Trophoblast cell (in vitro differentiated cells and primary cell): ENCODE measurements at regions not wholly inside any gene's neighbourhood (a gene's known extent, or its start where the extent isn't known, plus 50 kb on each side); places are given as distances from the start of the nearest gene placed in this dataset.

Source experiments
- DNase-seq, 2 donors: peaks; one replicate each; pipeline ENCODE4 v3.0.0-alpha.2; 2016
- H2AFZ ChIP-seq: 2 replicates; pipeline ENCODE4 v1.6.1; 2013; ENCODE audit warnings: low read length, moderate library complexity, mild to moderate bottlenecking; ENCODE audit not compliant: insufficient read depth, poor library complexity
- H2AK5ac ChIP-seq: 2 replicates; pipeline ENCODE4 v1.6.1; 2013; ENCODE audit warnings: mild to moderate bottlenecking, low read length
- H2BK120ac ChIP-seq: 2 replicates; pipeline ENCODE4 v1.6.1; 2013; ENCODE audit warnings: low read length, mild to moderate bottlenecking, moderate library complexity; ENCODE audit not compliant: insufficient read depth, poor library complexity
- H2BK12ac ChIP-seq: 2 replicates; pipeline ENCODE4 v1.6.1; 2013; ENCODE audit warnings: mild to moderate bottlenecking, low read length, moderate library complexity
- H2BK5ac ChIP-seq: 2 replicates; pipeline ENCODE4 v1.6.1; 2013; ENCODE audit warnings: low read length, low read depth, moderate library complexity, mild to moderate bottlenecking; ENCODE audit not compliant: poor library complexity
- H3K14ac ChIP-seq: 2 replicates; pipeline ENCODE4 v1.6.1; 2013; ENCODE audit warnings: mild to moderate bottlenecking, low read length
- H3K18ac ChIP-seq: 2 replicates; pipeline ENCODE4 v1.6.1; 2013; ENCODE audit warnings: mild to moderate bottlenecking, low read length
- H3K23ac ChIP-seq: 2 replicates; pipeline ENCODE4 v1.6.1; 2013; ENCODE audit warnings: low read length
- H3K27ac ChIP-seq: 2 replicates; pipeline ENCODE4 v1.5.1; 2013; ENCODE audit warnings: low read depth, mild to moderate bottlenecking, inconsistent platforms, low read length, moderate library complexity
- H3K27me3 ChIP-seq: 2 replicates; pipeline ENCODE4 v1.6.1; 2013; ENCODE audit warnings: inconsistent platforms, mild to moderate bottlenecking, low read length, moderate library complexity; ENCODE audit not compliant: insufficient read depth
- H3K36me3 ChIP-seq, 2 experiments: 1 replicate in 1 of 2; 2 replicates in 1 of 2; pipeline ENCODE4 v1.6.1; 2013; ENCODE audit warnings: low read length in 2 of 2, mild to moderate bottlenecking in 2 of 2, moderate library complexity in 1 of 2; ENCODE audit not compliant: insufficient read depth in 2 of 2, control insufficient read depth in 1 of 2
- H3K4ac ChIP-seq: 2 replicates; pipeline ENCODE4 v1.6.1; 2013; ENCODE audit warnings: low read depth, mild to moderate bottlenecking, low read length, moderate library complexity
- H3K4me1 ChIP-seq, 2 experiments: 1 replicate in 1 of 2; 2 replicates in 1 of 2; pipeline ENCODE4 v1.6.1; 2013; ENCODE audit warnings: low read length in 2 of 2, mild to moderate bottlenecking in 2 of 2, moderate library complexity in 1 of 2; ENCODE audit not compliant: insufficient read depth in 2 of 2, control insufficient read depth in 1 of 2
- H3K4me2 ChIP-seq: 2 replicates; pipeline ENCODE4 v1.6.1; 2013; ENCODE audit warnings: inconsistent platforms, mild to moderate bottlenecking, low read length, moderate library complexity
- H3K4me3 ChIP-seq: 2 replicates; pipeline ENCODE4 v1.5.1; 2013; ENCODE audit warnings: mild to moderate bottlenecking, low read depth, low read length, inconsistent platforms
- H3K79me1 ChIP-seq: one replicate; pipeline ENCODE4 v1.6.1; 2013; ENCODE audit warnings: low read length
- H3K79me2 ChIP-seq: 2 replicates; pipeline ENCODE4 v1.6.1; 2013; ENCODE audit warnings: low read length, mild to moderate bottlenecking; ENCODE audit not compliant: control insufficient read depth, insufficient read depth, poor library complexity
- H3K9ac ChIP-seq: 2 replicates; pipeline ENCODE4 v1.6.1; 2013; ENCODE audit warnings: mild to moderate bottlenecking, low read length
- H3K9me3 ChIP-seq: 2 replicates; pipeline ENCODE4 v1.6.1; 2013; ENCODE audit warnings: low read depth, mild to moderate bottlenecking, control low read depth, inconsistent platforms, low read length; ENCODE audit not compliant: insufficient read depth
- H4K12ac ChIP-seq: 2 replicates; pipeline ENCODE4 v1.6.1; 2013; ENCODE audit warnings: low read depth, mild to moderate bottlenecking, low read length, moderate library complexity
- H4K8ac ChIP-seq: 2 replicates; pipeline ENCODE4 v1.6.1; 2013; ENCODE audit warnings: low read depth, mild to moderate bottlenecking, low read length, moderate library complexity
- H4K91ac ChIP-seq: one replicate; pipeline ENCODE4 v1.6.1; 2013; ENCODE audit warnings: low read depth, mild to moderate bottlenecking, low read length, moderate library complexity
- WGBS: extraction: QIAGEN DNeasy Blood & Tissue Kit; methylation state at CpG from one replicate; pipeline ENCODE4 v1.1.7; 2013; ENCODE audit warnings: missing lambda C conversion rate; ENCODE audit not compliant: insufficient read length, insufficient coverage; ENCODE audit errors: extremely low coverage; 5-methylcytosine and 5-hydroxymethylcytosine counted together

- Histone ChIP-seq H3K27me3 (no peaks in the 10 kb centered on the region), H3K36me3 (no peaks in the 10 kb centered on the region), H2AK5ac (no peak overlapping the region), H3K79me2 (no peaks in the 10 kb centered on the region), H3K18ac (no peak overlapping the region), H3K4me3 (no peak overlapping the region), H2AFZ (no peak overlapping the region), H3K9me3 (no peaks in the 10 kb centered on the region), H3K4ac (no peak overlapping the region), H3K23ac (no peak overlapping the region), H2BK5ac (peak overlapping the region; percentile 15), H3K79me1 (no peaks in the 10 kb centered on the region), H3K4me2 (no peak overlapping the region), H4K12ac (no peak overlapping the region), H2BK12ac (no peak overlapping the region), H3K14ac (no peak overlapping the region), H4K8ac (no peak overlapping the region), H2BK120ac (no peak overlapping the region), H3K4me1 (peaks cover 4 to 8% of the 10 kb centered on the region in 2 experiments), H4K91ac (peak overlapping the region; percentile 25), H3K27ac (no peak overlapping the region), H3K9ac (no peak overlapping the region)
- DNase-seq, result peak in 1 of 2 donors; percentile 19
- no CpG with 5 or more reads among the region's 2 CpGs for WGBS
Observed at GRCh38 chr9:110006657-110007056, 201.3 kb downstream of the C9orf152 start.

- Histone ChIP-seq H3K4me2 (peak overlapping the region; percentile 28), H3K79me2 (no peaks in the 10 kb centered on the region), H4K12ac (no peak overlapping the region), H3K9me3 (no peaks in the 10 kb centered on the region), H3K4me3 (no peak overlapping the region), H2BK120ac (no peak overlapping the region), H2AK5ac (no peak overlapping the region), H3K14ac (no peak overlapping the region), H3K4me1 (peaks cover 4 to 8% of the 10 kb centered on the region in 2 experiments), H3K9ac (no peak overlapping the region), H2BK5ac (no peak overlapping the region), H3K18ac (no peak overlapping the region), H2AFZ (no peak overlapping the region), H3K4ac (no peak overlapping the region), H3K36me3 (no peaks in the 10 kb centered on the region), H3K27me3 (no peaks in the 10 kb centered on the region), H3K23ac (no peak overlapping the region), H4K91ac (no peak overlapping the region), H4K8ac (no peak overlapping the region), H3K79me1 (no peaks in the 10 kb centered on the region), H3K27ac (peak overlapping the region; percentile 61), H2BK12ac (no peak overlapping the region)
- peak; percentile 78 to 89 for DNase-seq
- WGBS, result no CpG with 5 or more reads among the region's 3 CpGs
Observed at GRCh38 chr9:110007477-110008270, 200.3 kb downstream of the C9orf152 start.

- no peaks in the 10 kb centered on the region for H3K9me3 ChIP-seq
- H3K4ac ChIP-seq, result no peak overlapping the region
- H2AFZ ChIP-seq, result no peak overlapping the region
- H4K91ac ChIP-seq, result peak overlapping the region; percentile 2
- no peak overlapping the region for H2BK5ac ChIP-seq
- no peak overlapping the region for H3K4me2 ChIP-seq
- no peak overlapping the region for H3K18ac ChIP-seq
- peaks cover 4 to 8% of the 10 kb centered on the region in 2 experiments for H3K4me1 ChIP-seq
- no peak overlapping the region for H4K12ac ChIP-seq
- H2BK12ac ChIP-seq, result peak overlapping the region; percentile 41
- no peaks in the 10 kb centered on the region for H3K79me2 ChIP-seq
- no peak overlapping the region for H3K9ac ChIP-seq
- H3K36me3 ChIP-seq, result no peaks in the 10 kb centered on the region
- no peaks in the 10 kb centered on the region for H3K79me1 ChIP-seq
- H3K23ac ChIP-seq, result no peak overlapping the region
- H4K8ac ChIP-seq, result no peak overlapping the region
- peak overlapping the region; percentile 4 for H2BK120ac ChIP-seq
- no CpG with 5 or more reads among the region's 1 CpG for WGBS
- H3K27ac ChIP-seq, result no peak overlapping the region
- no peak overlapping the region for H3K4me3 ChIP-seq
- H2AK5ac ChIP-seq, result no peak overlapping the region
- peak in 1 of 2 donors; percentile 11 for DNase-seq
- H3K14ac ChIP-seq, result no peak overlapping the region
- no peaks in the 10 kb centered on the region for H3K27me3 ChIP-seq
Observed at GRCh38 chr9:110008663-110009062, 199.3 kb downstream of the C9orf152 start.

- Histone ChIP-seq H4K8ac (no peak overlapping the region), H2AFZ (no peak overlapping the region), H3K4me2 (no peak overlapping the region), H4K91ac (no peak overlapping the region), H2BK120ac (no peak overlapping the region), H3K9ac (no peak overlapping the region), H4K12ac (no peak overlapping the region), H3K4me1 (peaks cover 7 to 17% of the 10 kb centered on the region in 2 experiments), H2AK5ac (no peak overlapping the region), H3K27me3 (no peaks in the 10 kb centered on the region), H3K36me3 (no peaks in the 10 kb centered on the region), H3K14ac (no peak overlapping the region), H3K9me3 (no peaks in the 10 kb centered on the region), H2BK5ac (no peak overlapping the region), H3K4me3 (no peak overlapping the region), H3K4ac (no peak overlapping the region), H2BK12ac (no peak overlapping the region), H3K18ac (no peak overlapping the region), H3K23ac (no peak overlapping the region), H3K27ac (no peak overlapping the region), H3K79me1 (peaks cover 4% of the 10 kb centered on the region), H3K79me2 (no peaks in the 10 kb centered on the region)
- peak; percentile 78 to 79 for DNase-seq
- no CpG with 5 or more reads among the region's 12 CpGs for WGBS
Observed at GRCh38 chr9:110011628-110012320, 196.2 kb downstream of the C9orf152 start.
